ENCODE measurements at regions not wholly inside any gene's neighbourhood (a gene's known extent, or its start where the extent isn't known, plus 50 kb on each side); places are given as distances from the start of the nearest gene placed in this dataset.

DNA sequence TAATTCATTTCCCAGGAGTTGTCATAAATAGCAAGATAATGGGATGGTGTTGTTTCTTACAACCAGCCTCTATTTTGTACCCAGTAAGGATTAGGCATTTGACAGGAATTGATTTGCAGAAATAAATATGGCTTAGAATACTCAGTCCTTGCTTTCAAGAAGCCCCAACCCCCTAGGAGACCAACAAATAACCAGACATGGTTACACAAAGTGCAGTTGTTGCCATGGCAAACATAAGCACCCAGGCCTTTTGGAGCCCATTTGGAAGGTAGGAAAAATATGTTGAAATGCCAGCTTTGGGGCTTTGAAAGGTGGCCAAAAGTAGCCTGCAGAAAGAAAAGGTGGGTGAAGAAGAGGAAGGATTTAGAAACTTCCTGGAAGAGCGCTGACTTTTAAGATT is 397.5 kb downstream of the CDC14C start:
- H4K20me1 ChIP-seq (ENCODE audit: low read depth) = no peaks in the 10 kb centered on the region
- H3K9ac ChIP-seq = no peak overlapping the region
- H3K9me3 Mint-ChIP-seq = no peaks in the 10 kb centered on the region
- H3K9me3 ChIP-seq (ENCODE audit: low read depth) = no peaks in the 10 kb centered on the region
- no peak overlapping the region for H3K4me3 ChIP-seq
- no peak overlapping the region for H3K4me2 ChIP-seq
- TF ChIP-seq EZH2 (IDR thresholded peaks at IDR 0.05) = no peak
- no peak for TF ChIP-seq EZH2phosphoT487 (IDR thresholded peaks at IDR 0.05)
- TF ChIP-seq, protein P1, sequence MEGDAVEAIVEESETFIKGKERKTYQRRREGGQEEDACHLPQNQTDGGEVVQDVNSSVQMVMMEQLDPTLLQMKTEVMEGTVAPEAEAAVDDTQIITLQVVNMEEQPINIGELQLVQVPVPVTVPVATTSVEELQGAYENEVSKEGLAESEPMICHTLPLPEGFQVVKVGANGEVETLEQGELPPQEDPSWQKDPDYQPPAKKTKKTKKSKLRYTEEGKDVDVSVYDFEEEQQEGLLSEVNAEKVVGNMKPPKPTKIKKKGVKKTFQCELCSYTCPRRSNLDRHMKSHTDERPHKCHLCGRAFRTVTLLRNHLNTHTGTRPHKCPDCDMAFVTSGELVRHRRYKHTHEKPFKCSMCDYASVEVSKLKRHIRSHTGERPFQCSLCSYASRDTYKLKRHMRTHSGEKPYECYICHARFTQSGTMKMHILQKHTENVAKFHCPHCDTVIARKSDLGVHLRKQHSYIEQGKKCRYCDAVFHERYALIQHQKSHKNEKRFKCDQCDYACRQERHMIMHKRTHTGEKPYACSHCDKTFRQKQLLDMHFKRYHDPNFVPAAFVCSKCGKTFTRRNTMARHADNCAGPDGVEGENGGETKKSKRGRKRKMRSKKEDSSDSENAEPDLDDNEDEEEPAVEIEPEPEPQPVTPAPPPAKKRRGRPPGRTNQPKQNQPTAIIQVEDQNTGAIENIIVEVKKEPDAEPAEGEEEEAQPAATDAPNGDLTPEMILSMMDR (IDR thresholded peaks at IDR 0.05) = no peak
- DNase-seq (ENCODE audit: low spot score) = no peak
- H3K27me3 ChIP-seq = no peaks in the 10 kb centered on the region
- H3F3A ChIP-seq (ENCODE audit: low read depth) = no peaks in the 10 kb centered on the region
- H3K27me3 Mint-ChIP-seq (ENCODE audit: insufficient read depth, low read depth) = no peaks in the 10 kb centered on the region
- no peak overlapping the region for H2AFZ ChIP-seq (replicated peaks)
- H3K27ac Mint-ChIP-seq = no peak overlapping the region
- no peak overlapping the region for H3K27ac ChIP-seq
- H3K4me1 ChIP-seq = peaks cover 3% of the 10 kb centered on the region
- no peaks in the 10 kb centered on the region for H3K36me3 ChIP-seq
- no peaks in the 10 kb centered on the region for H3K36me3 Mint-ChIP-seq
- no peak overlapping the region for H3K4me3 Mint-ChIP-seq
- no peaks in the 10 kb centered on the region for H3K79me2 ChIP-seq (ENCODE audit: low read depth)
- H3K4me1 Mint-ChIP-seq = peaks cover 24% of the 10 kb centered on the region

DNA sequence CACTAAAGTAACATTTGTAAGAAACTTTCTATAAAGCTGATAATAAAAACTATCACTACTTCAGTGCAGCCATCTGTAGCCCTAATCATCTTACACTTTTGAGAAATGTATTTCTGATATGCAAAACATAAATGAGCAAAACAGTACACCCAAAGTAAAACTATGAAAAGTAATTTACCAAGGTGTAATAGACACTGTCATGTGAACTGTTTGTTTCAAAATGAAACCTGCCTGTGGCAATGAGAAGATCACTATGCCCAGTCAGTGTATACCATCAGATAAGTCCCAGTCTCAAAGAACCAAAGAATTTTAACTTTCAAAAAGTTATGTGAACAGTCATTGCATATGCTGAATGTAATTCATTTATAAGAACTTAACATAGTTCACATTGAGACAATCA is 398.1 kb downstream of the CDC14C start:
- no peaks in the 10 kb centered on the region for H3K27me3 Mint-ChIP-seq (ENCODE audit: insufficient read depth, low read depth)
- peaks cover 3% of the 10 kb centered on the region for H3K4me1 ChIP-seq
- no peak overlapping the region for H3K27ac ChIP-seq
- H3K9ac ChIP-seq = no peak overlapping the region
- no peaks in the 10 kb centered on the region for H3K27me3 ChIP-seq
- H3K4me2 ChIP-seq = no peak overlapping the region
- no peaks in the 10 kb centered on the region for H3K79me2 ChIP-seq (ENCODE audit: low read depth)
- H3K36me3 Mint-ChIP-seq = no peaks in the 10 kb centered on the region
- no peaks in the 10 kb centered on the region for H3K9me3 Mint-ChIP-seq
- TF ChIP-seq EZH2phosphoT487 (IDR thresholded peaks at IDR 0.05) (no peak), EZH2 (IDR thresholded peaks at IDR 0.05) (no peak)
- TF ChIP-seq, protein P1 (IDR thresholded peaks at IDR 0.05) = no peak
- H3K9me3 ChIP-seq (ENCODE audit: low read depth) = no peaks in the 10 kb centered on the region
- H3F3A ChIP-seq (ENCODE audit: low read depth) = no peaks in the 10 kb centered on the region
- H2AFZ ChIP-seq (replicated peaks) = no peak overlapping the region
- H3K4me1 Mint-ChIP-seq = peaks cover 24% of the 10 kb centered on the region
- no peak overlapping the region for H3K4me3 ChIP-seq
- no peak overlapping the region for H3K27ac Mint-ChIP-seq
- H4K20me1 ChIP-seq (ENCODE audit: low read depth) = no peaks in the 10 kb centered on the region
- H3K4me3 Mint-ChIP-seq = no peak overlapping the region
- DNase-seq (ENCODE audit: low spot score) = no peak
- H3K36me3 ChIP-seq = no peaks in the 10 kb centered on the region

GRCh38 chr7:49324040-49324439 is 399.7 kb downstream of the CDC14C start:
- H3K27me3 Mint-ChIP-seq (ENCODE audit: insufficient read depth, low read depth) = no peaks in the 10 kb centered on the region
- no peak for DNase-seq (ENCODE audit: low spot score)
- H3F3A ChIP-seq (ENCODE audit: low read depth) = no peaks in the 10 kb centered on the region
- no peaks in the 10 kb centered on the region for H3K9me3 ChIP-seq (ENCODE audit: low read depth)
- no peaks in the 10 kb centered on the region for H3K36me3 ChIP-seq
- H3K4me3 Mint-ChIP-seq = no peak overlapping the region
- H3K27ac ChIP-seq = no peak overlapping the region
- H3K9me3 Mint-ChIP-seq = no peaks in the 10 kb centered on the region
- H3K4me1 Mint-ChIP-seq = peaks cover 24% of the 10 kb centered on the region
- no peak overlapping the region for H3K4me2 ChIP-seq
- H3K79me2 ChIP-seq (ENCODE audit: low read depth) = no peaks in the 10 kb centered on the region
- no peaks in the 10 kb centered on the region for H3K36me3 Mint-ChIP-seq
- peak overlapping the region; percentile 53 for H2AFZ ChIP-seq (replicated peaks)
- H4K20me1 ChIP-seq (ENCODE audit: low read depth) = no peaks in the 10 kb centered on the region
- H3K4me1 ChIP-seq = peaks cover 3% of the 10 kb centered on the region
- no peak overlapping the region for H3K4me3 ChIP-seq
- no peak overlapping the region for H3K27ac Mint-ChIP-seq
- H3K27me3 ChIP-seq = no peaks in the 10 kb centered on the region
- H3K9ac ChIP-seq = no peak overlapping the region
- TF ChIP-seq EZH2phosphoT487 (IDR thresholded peaks at IDR 0.05) (no peak), EZH2 (IDR thresholded peaks at IDR 0.05) (no peak)
- TF ChIP-seq, protein P1 (IDR thresholded peaks at IDR 0.05) = no peak
